HG03457 (cell line): ENCODE measurements at regions not wholly inside any gene's neighbourhood (a gene's known extent, or its start where the extent isn't known, plus 50 kb on each side); places are given as distances from the start of the nearest gene placed in this dataset.
"Not testable (repeated sequence)": the region's sequence is repeated elsewhere in the genome, so short reads cannot be mapped to it uniquely, and the experiment has no call there.

Source experiments
- ATAC-seq: cut with Tn5 transposase; IDR thresholded peaks from one replicate; pipeline ENCODE4 v1.9.1; 2021; ENCODE audit warnings: moderate number of reproducible peaks; ENCODE audit not compliant: unreplicated experiment

DNA sequence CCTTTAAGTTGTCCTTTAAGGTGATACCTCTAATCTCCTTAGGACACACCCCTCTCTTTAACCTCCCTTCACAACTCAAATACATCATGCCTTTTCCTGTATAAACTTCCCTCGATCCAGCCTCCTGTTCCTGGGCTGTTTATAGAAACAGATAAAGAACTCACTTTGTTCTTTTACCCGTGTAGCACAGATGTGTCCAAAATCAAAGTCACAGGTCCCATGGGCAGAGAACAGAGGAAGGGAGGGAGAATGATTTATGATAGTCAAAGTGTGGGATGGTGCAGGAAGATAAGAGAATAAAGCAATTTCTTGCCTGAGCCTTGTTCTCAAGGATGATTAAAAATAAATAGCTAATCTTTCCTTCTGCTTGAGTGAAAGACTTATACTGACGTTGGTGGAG is 50.3 kb upstream of the CABCOCO1 start:
- ATAC-seq: no peak

DNA sequence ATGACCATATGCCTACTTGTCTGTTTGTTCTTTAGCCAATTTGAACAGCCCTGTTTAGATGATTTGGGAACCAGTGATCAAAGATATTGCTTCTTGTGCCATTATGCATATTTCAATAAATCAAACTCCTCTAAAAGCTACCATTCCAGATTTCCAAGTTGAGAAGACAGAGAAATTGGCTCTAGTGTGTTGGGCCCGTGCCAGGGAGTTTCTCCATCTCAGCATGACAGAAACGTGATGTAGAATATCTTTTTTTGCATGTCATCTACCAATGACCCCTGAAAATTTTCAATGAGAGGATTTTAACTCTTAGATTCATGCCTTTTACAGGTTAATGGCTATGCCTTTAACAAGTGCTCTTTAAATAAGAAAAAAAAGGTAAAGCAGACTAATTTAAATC is 50.7 kb upstream of the CABCOCO1 start:
- no peak for ATAC-seq

- ATAC-seq: no peak
These were observed 53.0 kb upstream of the CABCOCO1 start for GRCh38 chr10:61609701-61610100.

DNA sequence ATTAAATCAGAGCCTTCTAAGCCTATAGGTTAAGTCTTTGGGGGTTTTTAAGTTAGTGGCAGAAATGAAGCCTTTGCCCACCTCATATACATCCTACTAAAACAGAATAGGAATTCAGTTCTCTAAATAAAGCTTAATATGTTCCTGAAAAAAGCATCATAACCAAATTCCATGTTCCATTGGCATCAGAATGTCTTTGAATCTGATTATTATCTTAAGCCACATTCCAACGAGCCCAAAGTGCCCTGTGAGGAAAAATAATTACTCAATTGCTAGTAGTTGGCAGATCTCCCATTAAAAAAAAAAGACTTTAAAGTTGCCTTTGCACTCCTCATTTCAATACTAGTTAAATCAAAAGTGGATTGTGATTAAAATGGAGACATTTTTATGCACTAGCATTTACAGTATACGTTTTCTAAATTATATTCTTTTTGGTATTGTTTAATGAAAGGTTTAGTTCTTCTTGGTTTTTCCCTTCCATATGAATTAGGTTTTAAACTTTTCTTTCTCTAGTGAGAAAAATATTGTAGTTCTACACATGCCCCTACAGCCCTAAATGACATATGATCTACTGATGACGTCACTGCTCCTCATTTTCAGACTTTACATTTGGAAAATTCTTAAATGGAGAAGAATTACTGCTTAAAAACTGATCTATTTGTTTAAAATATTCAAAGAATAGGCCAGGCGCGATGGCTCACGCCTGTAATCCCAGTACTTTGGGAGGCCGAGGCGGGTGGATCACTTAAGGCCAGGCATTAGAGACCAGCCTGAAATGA is 54.3 kb upstream of the CABCOCO1 start:
- ATAC-seq: no peak

GRCh38 chr10:61606959-61607907 is 55.5 kb upstream of the CABCOCO1 start:
- no peak for ATAC-seq

GRCh38 chr10:61605221-61605620 is 57.5 kb upstream of the CABCOCO1 start:
- no peak for ATAC-seq

- no peak for ATAC-seq
These were observed 62.3 kb upstream of the CABCOCO1 start for GRCh38 chr10:61600399-61600798.

- ATAC-seq: no peak
These were observed 68.3 kb upstream of the CABCOCO1 start for GRCh38 chr10:61594430-61594829.

GRCh38 chr10:61592581-61592980 is 70.1 kb upstream of the CABCOCO1 start:
- no peak for ATAC-seq

GRCh38 chr10:61589547-61590243 is 73.0 kb upstream of the CABCOCO1 start:
- ATAC-seq: no peak

DNA sequence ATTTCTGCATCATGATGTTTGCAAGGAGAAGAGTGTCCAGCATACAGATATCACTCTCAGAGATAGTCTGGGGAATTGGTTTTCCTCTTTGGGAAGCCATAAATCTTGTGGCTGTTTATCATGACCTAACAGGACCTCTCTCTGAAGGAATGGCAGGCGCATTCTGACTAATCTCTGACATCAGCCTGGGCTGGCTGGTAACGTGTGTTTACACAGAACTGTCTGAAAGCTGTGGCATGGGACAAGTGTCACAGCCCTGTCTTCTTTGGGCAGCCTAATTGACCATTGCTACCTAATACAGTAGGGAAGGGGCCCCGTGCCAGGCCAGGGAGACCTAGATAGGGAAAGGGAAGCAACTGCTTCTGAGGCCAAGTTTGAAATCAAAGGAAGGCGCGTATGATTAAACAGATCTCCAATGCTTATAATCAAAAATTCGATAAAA is 73.9 kb upstream of the CABCOCO1 start:
- ATAC-seq: no peak

DNA sequence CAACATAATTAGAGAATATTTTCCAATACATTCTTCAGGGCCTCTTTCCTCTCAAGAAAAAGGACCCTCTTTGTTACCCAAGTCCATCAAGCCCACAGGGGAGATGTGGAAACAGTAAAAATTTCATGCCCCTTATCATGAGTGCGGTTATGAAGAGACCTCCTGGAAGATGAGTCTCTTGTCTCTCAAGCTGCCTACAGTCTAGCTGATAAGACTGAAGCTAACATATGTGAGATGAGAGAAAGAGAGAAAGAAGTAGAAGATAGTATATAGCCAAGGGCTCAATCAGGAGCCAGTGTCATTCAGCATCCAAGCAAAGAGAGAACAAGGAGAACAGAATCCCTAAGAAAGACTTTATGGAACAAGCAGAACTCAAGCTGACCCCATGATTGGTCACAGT is 75.9 kb upstream of the CABCOCO1 start:
- ATAC-seq: no peak

DNA sequence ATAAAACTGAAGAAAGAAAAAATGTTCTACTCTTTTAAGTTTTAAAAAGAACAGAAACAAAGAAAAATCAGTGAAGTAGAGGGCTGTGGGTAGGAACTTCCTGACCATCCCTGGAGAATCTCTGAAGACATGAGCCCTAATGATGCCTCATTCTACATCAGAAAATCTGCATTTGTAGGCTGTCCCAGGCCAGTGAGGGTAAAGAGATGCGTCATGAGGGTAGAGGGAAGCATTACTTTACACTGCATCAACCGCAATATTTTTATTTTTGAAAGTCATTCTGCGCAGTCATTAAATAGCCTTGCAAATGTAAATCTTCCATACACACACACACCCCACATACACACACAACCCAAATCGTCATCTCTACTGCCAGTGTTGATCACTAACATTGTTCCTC is 82.1 kb upstream of the CABCOCO1 start:
- no peak for ATAC-seq

DNA sequence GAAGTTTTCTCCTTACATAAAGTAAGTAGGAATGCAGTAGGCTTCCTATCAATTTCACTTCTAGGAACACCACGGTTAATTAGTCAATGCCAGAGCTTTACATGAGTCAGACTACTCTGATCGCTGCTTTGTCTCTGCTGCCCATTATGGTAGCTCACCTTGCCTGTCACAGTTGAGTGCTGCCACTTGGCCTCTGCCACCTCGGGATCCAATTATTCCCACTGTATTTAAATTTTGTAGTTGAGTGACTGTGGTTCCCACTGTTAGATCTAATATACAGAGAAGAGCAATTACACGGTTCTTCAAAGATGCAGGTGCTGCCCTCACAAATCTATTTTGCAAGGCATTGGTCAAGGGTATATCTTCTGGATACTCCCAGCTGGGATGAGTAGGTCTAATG is 92.5 kb upstream of the CABCOCO1 start:
- not testable (repeated sequence) for ATAC-seq

GRCh38 chr10:61567729-61568128 is 95.0 kb upstream of the CABCOCO1 start:
- no peak for ATAC-seq

DNA sequence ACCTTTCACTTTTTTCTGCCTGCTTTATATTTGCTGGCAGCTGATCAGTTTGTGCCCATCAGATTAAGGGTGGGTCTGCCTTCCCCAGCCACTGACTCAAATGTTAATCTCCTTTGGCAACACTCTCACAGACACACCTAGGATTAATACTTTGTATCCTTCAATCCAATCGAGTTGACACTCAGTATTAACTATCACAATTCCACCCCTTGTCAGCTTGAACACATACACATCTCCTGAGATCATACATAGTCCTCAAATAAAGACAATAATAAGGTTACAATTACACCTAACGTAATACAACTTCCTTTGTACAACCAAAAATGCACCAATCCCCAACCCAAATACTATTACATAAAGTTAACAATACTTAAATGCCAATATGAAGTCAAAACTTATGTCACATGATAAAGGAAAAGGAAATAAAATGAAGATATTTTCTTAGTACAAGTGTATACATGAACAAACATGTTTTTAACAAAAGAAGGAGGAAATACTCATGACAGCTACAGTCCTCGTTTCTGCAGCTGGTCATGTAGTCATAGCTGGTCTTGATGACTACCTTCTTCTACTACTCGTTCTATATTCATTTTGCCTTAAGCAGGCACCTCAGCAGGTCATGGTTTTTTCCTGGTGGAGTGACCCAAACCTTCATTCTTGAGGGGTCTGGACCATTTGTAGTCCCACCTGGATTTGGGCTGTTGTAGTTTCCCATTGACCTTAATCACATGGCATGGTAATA is 96.7 kb upstream of the CABCOCO1 start:
- ATAC-seq: no peak

DNA sequence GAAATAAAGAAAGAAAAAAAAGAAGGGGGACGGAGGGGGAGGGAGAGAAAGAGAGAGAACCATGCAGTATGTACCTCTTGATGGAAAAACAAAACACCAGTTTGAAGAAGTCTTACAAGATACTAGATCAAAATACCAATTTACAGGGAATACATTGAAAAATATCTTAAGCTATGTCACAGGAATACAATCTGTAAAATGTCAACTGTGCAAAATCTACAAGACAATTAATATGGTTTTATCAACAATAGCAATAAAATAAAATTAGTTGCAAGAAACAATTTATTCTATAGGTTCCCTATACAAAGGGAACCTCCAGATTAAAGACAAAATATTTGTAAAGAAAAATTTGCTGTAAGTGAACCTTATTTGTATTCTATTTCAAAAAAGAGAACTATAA is 98.3 kb upstream of the CABCOCO1 start:
- no peak for ATAC-seq

DNA sequence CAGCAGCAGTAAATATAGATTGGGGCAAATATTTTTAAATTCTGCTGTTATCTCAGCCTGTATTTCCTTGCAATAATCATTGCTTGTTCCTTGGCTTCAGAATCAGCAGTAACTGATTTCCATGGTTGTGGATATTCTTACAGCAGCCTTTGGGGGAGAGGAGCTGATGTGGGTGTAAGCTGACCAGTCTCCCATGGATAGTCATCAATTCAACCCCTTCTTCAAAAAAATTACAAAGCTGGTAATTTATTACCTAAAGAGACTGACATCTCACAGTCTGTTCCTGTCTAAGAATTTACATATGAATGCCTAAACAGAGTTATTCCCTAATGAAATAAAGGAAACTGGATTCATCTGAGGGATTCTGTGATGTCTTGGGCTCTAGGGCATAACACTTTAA is 103.1 kb upstream of the CABCOCO1 start:
- no peak for ATAC-seq

GRCh38 chr10:61558188-61558587 is 104.5 kb upstream of the CABCOCO1 start:
- no peak for ATAC-seq

DNA sequence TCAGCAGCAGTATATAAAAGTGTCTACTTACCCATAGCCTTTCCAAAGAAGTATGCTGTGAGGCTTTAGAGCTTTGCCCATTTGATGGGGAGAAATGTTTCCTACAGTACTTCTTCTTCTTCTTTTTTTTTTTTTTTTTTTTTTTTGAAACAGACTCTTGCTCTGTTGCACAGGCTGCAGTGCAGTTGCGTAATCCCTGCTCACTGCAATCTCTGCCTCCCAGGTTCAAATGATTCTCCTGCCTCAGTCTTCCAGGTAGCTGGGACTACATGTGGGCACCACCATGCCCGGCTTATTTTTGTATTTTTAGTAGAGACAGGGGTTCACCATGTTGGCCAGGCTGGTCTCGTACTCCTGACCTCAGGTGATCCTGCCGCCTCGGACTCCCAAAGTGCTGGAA is 101.7 kb upstream of the TMEM26 start:
- ATAC-seq: no peak

DNA sequence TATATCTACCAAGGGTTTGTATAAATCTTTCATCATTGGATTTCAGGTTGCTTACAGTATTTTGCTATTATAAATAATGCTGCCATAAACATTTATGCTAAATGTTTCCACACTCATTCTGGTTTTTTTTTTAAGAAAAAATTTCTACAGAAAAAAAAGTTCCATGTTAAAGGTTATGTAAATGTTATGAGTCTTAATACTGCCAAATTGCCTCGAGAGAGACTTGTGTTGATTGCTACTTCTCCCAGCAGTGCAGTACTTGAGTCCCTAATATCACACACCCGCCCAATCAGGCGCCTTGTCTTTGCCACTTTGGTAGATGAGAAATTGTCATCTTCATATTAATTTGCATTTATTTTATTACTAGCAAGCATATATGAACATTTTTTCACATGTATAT is 96.7 kb upstream of the TMEM26 start:
- no peak for ATAC-seq
